GM23248 (cell line): ENCODE measurements at regions not wholly inside any gene's neighbourhood (a gene's known extent, or its start where the extent isn't known, plus 50 kb on each side); places are given as distances from the start of the nearest gene placed in this dataset.

ENCODE experiments used
- DNase-seq: peaks from one replicate; pipeline ENCODE4 v3.0.0-alpha.2; 2015
- H2AFZ ChIP-seq: fragments of 200-600 bp; sonication (generic); 2 replicates; pipeline ENCODE4 v1.6.1; 2016; ENCODE audit warnings: antibody characterized with exemption
- H3F3A ChIP-seq: fragments of 200-600 bp; sonication (generic); 2 replicates; pipeline ENCODE4 v1.6.1; 2016; ENCODE audit warnings: mild to moderate bottlenecking, antibody characterized with exemption, mixed run types; ENCODE audit not compliant: insufficient read depth
- H3K27ac ChIP-seq: fragments of 200-600 bp; sonication (generic); 2 replicates; pipeline ENCODE4 v1.5.1; 2016; ENCODE audit warnings: mild to moderate bottlenecking
- H3K27me3 ChIP-seq: fragments of 200-600 bp; sonication (generic); replicated peaks from 2 replicates; pipeline ENCODE4 v1.6.1; 2016; ENCODE audit warnings: mild to moderate bottlenecking; ENCODE audit not compliant: insufficient read depth
- H3K36me3 ChIP-seq: fragments of 200-600 bp; sonication (generic); 2 replicates; pipeline ENCODE4 v1.6.1; 2016; ENCODE audit warnings: low read depth, mild to moderate bottlenecking
- H3K4me1 ChIP-seq: fragments of 200-600 bp; sonication (generic); 2 replicates; pipeline ENCODE4 v1.6.1; 2016; ENCODE audit warnings: mild to moderate bottlenecking; ENCODE audit not compliant: insufficient read depth
- H3K4me2 ChIP-seq: fragments of 200-600 bp; sonication (generic); one replicate; pipeline ENCODE4 v1.6.1; 2016; ENCODE audit warnings: mild to moderate bottlenecking; ENCODE audit not compliant: unreplicated experiment
- H3K4me3 ChIP-seq: fragments of 200-600 bp; sonication (generic); 2 replicates; pipeline ENCODE4 v1.5.1; 2016; ENCODE audit warnings: mild to moderate bottlenecking
- H3K79me2 ChIP-seq: fragments of 200-600 bp; sonication (generic); 2 replicates; pipeline ENCODE4 v1.6.1; 2016; ENCODE audit warnings: mild to moderate bottlenecking; ENCODE audit not compliant: insufficient read depth
- H3K9ac ChIP-seq: fragments of 200-600 bp; sonication (generic); 2 replicates; pipeline ENCODE4 v1.6.1; 2016; ENCODE audit warnings: mild to moderate bottlenecking
- H3K9me2 ChIP-seq: fragments of 200-600 bp; sonication (generic); 2 replicates; pipeline ENCODE4 v1.6.1; 2016; ENCODE audit warnings: mixed run types, mild to moderate bottlenecking, moderate library complexity; ENCODE audit not compliant: insufficient read depth
- H3K9me3 ChIP-seq: fragments of 200-600 bp; sonication (generic); one replicate; pipeline ENCODE4 v1.6.1; 2017; ENCODE audit warnings: low read depth
- H4K20me1 ChIP-seq: fragments of 200-600 bp; sonication (generic); 2 replicates; pipeline ENCODE4 v1.6.0; 2016; ENCODE audit not compliant: insufficient read depth
- EZH2 ChIP-seq: fragments of 200-600 bp; sonication (generic); IDR thresholded peaks from 2 replicates; pipeline ENCODE4 v1.6.1; 2018; ENCODE audit warnings: antibody characterized with exemption, mild to moderate bottlenecking; ENCODE audit not compliant: insufficient read depth, poor library complexity, severe bottlenecking
- EZH2phosphoT487 ChIP-seq: fragments of 200-600 bp; sonication (generic); IDR thresholded peaks from 2 replicates; pipeline ENCODE4 v1.6.1; 2018; ENCODE audit warnings: antibody characterized with exemption, moderate library complexity, mild to moderate bottlenecking, low read depth; ENCODE audit not compliant: insufficient read depth
- WGBS, 2 experiments: methylation state at CpG; one replicate each; pipeline ENCODE4 v1.1.6; 2015 to 2017; ENCODE audit warnings: low lambda C conversion rate in 2 of 2, low coverage in 1 of 2; ENCODE audit errors: missing lambda C conversion rate in 2 of 2; 5-methylcytosine and 5-hydroxymethylcytosine counted together
- in situ Hi-C: fragments of 300-500 bp; cut with MboI; formaldehyde crosslinking; loops from 2 replicates; pipeline ENCODE4 v1.15.0; 2020

- H3K36me3 ChIP-seq, result no peaks in the 10 kb centered on the region
- no peaks in the 10 kb centered on the region for H4K20me1 ChIP-seq
- H3K27me3 ChIP-seq, result no peaks in the 10 kb centered on the region
- H2AFZ ChIP-seq, result no peak overlapping the region
- 26 to 38% methylated on average over 1 of the region's 1 CpG for WGBS, 2 experiments
- H3K4me1 ChIP-seq, result no peaks in the 10 kb centered on the region
- in situ Hi-C loops, result no loop called here
- no peaks in the 10 kb centered on the region for H3K79me2 ChIP-seq
- no peak overlapping the region for H3K4me3 ChIP-seq
- no peak overlapping the region for H3K4me2 ChIP-seq
- H3F3A ChIP-seq, result no peaks in the 10 kb centered on the region
- no peaks in the 10 kb centered on the region for H3K9me2 ChIP-seq
- H3K9ac ChIP-seq, result no peak overlapping the region
- H3K9me3 ChIP-seq, result no peaks in the 10 kb centered on the region
- DNase-seq, result no peak
- H3K27ac ChIP-seq, result no peak overlapping the region
- no peak for TF ChIP-seq EZH2phosphoT487
- no peak for TF ChIP-seq EZH2
These were observed 62.6 kb downstream of the FSCB start for GRCh38 chr14:44444454-44444853.

DNA sequence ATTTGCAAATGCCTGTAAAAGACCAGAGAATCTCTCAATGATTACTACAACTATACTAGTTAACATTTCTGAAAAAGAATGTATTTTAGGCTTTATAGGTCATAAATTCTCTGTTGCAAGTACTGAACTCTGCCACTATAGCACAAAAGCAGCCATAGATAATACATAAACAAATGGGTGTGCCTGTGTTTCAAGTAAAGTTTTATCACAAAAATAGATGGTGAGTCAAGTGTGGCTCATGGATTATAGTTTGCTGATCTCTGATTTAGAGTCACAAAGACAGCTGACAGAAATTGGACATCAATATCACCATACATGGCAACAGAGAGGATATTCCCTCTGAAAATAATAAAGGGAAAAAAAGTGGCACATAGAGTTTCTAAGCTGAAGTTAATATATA lies 68.1 kb downstream of the FSCB start:
- in situ Hi-C loops, result no loop called here
- H3K9me2 ChIP-seq, result no peaks in the 10 kb centered on the region
- no peaks in the 10 kb centered on the region for H3K79me2 ChIP-seq
- no peaks in the 10 kb centered on the region for H3K27me3 ChIP-seq
- H3K9ac ChIP-seq, result no peak overlapping the region
- no peak overlapping the region for H3K4me2 ChIP-seq
- no peak overlapping the region for H3K4me3 ChIP-seq
- no peaks in the 10 kb centered on the region for H3K4me1 ChIP-seq
- no peak overlapping the region for H2AFZ ChIP-seq
- DNase-seq, result no peak
- H3K27ac ChIP-seq, result no peak overlapping the region
- no peaks in the 10 kb centered on the region for H3K9me3 ChIP-seq
- no peak for TF ChIP-seq EZH2
- no peak for TF ChIP-seq EZH2phosphoT487
- H4K20me1 ChIP-seq, result no peaks in the 10 kb centered on the region
- H3F3A ChIP-seq, result no peaks in the 10 kb centered on the region
- no peaks in the 10 kb centered on the region for H3K36me3 ChIP-seq

GRCh38 chr14:44438221-44438620 lies 68.9 kb downstream of the FSCB start:
- Histone ChIP-seq H3K9ac (no peak overlapping the region), H3K9me2 (no peaks in the 10 kb centered on the region), H3K4me2 (no peak overlapping the region), H3K4me1 (no peaks in the 10 kb centered on the region), H2AFZ (no peak overlapping the region), H3K4me3 (no peak overlapping the region), H4K20me1 (no peaks in the 10 kb centered on the region), H3K9me3 (no peaks in the 10 kb centered on the region), H3K79me2 (no peaks in the 10 kb centered on the region), H3K36me3 (no peaks in the 10 kb centered on the region), H3F3A (no peaks in the 10 kb centered on the region), H3K27me3 (no peaks in the 10 kb centered on the region), H3K27ac (no peak overlapping the region)
- DNase-seq, result no peak
- in situ Hi-C loops, result no loop called here
- 0 to 6% methylated on average over 1 of the region's 1 CpG for WGBS, 2 experiments
- no peak for TF ChIP-seq EZH2phosphoT487

GRCh38 chr14:44436458-44436857 lies 70.6 kb downstream of the FSCB start:
- DNase-seq, result no peak
- Histone ChIP-seq H3K79me2 (no peaks in the 10 kb centered on the region), H3F3A (no peaks in the 10 kb centered on the region), H3K9me2 (no peaks in the 10 kb centered on the region), H2AFZ (no peak overlapping the region), H3K9me3 (no peaks in the 10 kb centered on the region), H3K4me1 (no peaks in the 10 kb centered on the region), H3K4me2 (no peak overlapping the region), H3K36me3 (no peaks in the 10 kb centered on the region), H3K27me3 (no peaks in the 10 kb centered on the region), H4K20me1 (no peaks in the 10 kb centered on the region), H3K9ac (no peak overlapping the region), H3K4me3 (no peak overlapping the region), H3K27ac (no peak overlapping the region)
- in situ Hi-C loops, result no loop called here
- TF ChIP-seq EZH2phosphoT487 (no peak), EZH2 (no peak)

- Histone ChIP-seq H3K4me1 (no peaks in the 10 kb centered on the region), H3K27me3 (no peaks in the 10 kb centered on the region), H3K79me2 (no peaks in the 10 kb centered on the region), H3K4me2 (no peak overlapping the region), H3K4me3 (no peak overlapping the region), H3K27ac (no peak overlapping the region), H2AFZ (no peak overlapping the region), H3K9me3 (no peaks in the 10 kb centered on the region), H3F3A (no peaks in the 10 kb centered on the region), H3K9ac (no peak overlapping the region), H3K9me2 (no peaks in the 10 kb centered on the region), H4K20me1 (no peaks in the 10 kb centered on the region), H3K36me3 (no peaks in the 10 kb centered on the region)
- WGBS, 2 experiments, result 32 to 37% methylated on average over 3 of the region's 3 CpGs
- DNase-seq, result no peak
- in situ Hi-C loops, result no loop called here
- TF ChIP-seq EZH2 (no peak), EZH2phosphoT487 (no peak)
These were observed 78.7 kb downstream of the FSCB start for GRCh38 chr14:44428231-44428945.
